Ureter (tissue), 1 donor: ENCODE measurements at regions not wholly inside any gene's neighbourhood (a gene's known extent, or its start where the extent isn't known, plus 50 kb on each side); places are given as distances from the start of the nearest gene placed in this dataset.
"Not testable (repeated sequence)": the region's sequence is repeated elsewhere in the genome, so short reads cannot be mapped to it uniquely, and the experiment has no call there.

Source experiments
- DNase-seq: peaks from one replicate; pipeline ENCODE4 v3.0.0-alpha.2; 2020; ENCODE audit warnings: low spot score
- donor health status: DM: yes; HTN: yes; CAD: no.

DNA sequence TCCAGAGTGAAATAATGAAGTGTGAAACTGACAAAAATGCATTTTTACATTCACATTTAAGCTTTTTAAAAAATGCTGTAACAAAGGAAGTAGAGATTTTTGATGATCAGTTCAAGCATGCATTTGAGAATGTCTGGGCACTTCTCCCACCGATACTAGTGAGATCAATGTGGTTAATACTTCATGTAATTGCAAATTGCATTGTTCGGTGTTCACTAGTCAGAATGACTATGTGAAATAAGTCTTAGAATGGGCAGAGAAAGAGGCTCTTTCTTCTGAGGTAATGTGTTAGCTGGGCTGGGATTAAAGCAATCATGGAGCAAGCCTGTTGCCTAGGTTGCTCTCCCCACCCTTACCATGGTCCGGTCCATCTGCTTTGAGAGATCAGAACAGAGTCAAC is 587.0 kb upstream of the GRM7 start:
- DNase-seq = no peak

- DNase-seq = no peak
Observed at GRCh38 chr3:6281662-6282061, 579.3 kb upstream of the GRM7 start.

- DNase-seq = no peak
Observed at GRCh38 chr3:6282918-6283317, 578.0 kb upstream of the GRM7 start.

- no peak for DNase-seq
Observed at GRCh38 chr3:6287088-6287875, 573.6 kb upstream of the GRM7 start.

GRCh38 chr3:6301626-6302025 is 559.3 kb upstream of the GRM7 start:
- DNase-seq = no peak

DNA sequence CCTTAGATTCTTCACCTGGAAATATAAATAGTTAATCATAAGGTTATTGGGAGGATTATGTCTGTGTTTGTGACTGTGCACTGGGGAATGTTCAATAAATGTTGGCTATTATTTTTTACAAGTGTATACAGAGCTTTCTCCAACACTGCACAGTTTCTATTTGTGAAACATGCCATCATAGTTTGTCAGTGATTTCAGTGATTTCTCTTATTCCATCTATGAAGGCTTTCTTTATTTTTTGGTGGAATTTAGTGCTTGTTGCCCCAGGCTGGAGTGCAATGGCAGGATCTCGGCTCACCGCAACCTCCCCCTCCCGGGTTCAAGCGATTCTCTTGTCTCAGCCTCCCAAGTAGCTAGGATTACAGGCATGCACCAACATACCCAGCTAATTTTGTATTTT is 545.0 kb upstream of the GRM7 start:
- DNase-seq = no peak

DNA sequence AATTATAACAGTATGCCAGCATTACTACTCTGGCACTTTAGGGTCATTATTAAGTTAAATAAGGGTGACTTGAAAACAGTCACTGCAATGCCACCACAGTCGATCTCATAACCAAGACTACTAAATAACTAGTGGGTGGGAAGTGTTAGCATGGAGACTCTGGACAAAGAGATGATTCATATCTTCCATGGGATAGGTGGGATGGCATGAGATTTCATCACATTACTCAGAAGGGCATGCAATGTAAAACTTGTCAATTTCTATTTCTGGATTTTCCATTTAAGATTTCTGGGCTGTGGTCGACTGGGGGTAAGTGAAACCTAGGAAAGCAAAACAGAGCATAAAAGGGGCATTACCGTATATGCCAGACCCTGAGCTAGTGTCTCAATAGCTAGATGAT is 538.9 kb upstream of the GRM7 start:
- DNase-seq = no peak

- DNase-seq = no peak
Observed at GRCh38 chr3:6326771-6327170, 534.1 kb upstream of the GRM7 start.

GRCh38 chr3:6340980-6341325 is 520.0 kb upstream of the GRM7 start:
- not testable (repeated sequence) for DNase-seq

DNA sequence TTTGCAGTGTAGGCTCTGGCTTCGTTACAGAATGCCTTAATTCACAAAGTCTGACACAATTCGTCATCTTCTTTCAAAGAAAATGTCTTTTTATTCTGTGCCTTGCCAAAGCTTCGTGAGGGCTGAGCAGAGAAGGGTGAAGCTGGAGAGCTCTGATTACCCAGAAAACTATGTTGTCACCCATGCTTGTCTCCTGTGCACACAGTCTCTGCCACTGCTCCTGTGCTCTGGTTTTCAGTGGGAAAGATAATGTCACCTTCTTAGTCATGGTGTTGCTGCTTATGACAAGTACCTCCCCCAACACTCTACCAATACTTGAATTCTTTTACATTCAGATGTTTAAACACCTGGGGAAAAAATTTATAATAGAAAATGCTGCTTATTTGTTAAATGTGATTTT is 509.2 kb upstream of the GRM7 start:
- no peak for DNase-seq

DNA sequence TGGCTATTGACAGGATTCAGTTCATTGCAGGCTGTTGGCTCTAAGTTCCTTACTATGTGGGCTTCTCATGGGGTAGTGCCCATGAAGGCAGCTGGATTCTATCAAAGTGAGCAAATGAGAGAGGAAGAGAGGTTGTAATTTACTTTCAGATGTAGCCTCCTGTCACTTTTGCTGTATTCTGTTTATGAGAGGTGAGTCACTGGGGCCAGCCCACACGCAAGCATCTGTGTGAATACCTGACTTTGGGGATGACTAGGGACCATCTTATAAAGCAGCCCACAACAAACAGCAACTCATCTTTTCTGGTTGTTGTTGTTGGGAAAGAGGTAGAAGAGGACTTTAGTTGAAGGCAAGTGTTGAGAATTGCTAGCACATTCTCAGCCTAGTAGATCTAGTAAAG is 506.3 kb upstream of the GRM7 start:
- no peak for DNase-seq

GRCh38 chr3:6362406-6362805 is 498.5 kb upstream of the GRM7 start:
- DNase-seq = no peak

DNA sequence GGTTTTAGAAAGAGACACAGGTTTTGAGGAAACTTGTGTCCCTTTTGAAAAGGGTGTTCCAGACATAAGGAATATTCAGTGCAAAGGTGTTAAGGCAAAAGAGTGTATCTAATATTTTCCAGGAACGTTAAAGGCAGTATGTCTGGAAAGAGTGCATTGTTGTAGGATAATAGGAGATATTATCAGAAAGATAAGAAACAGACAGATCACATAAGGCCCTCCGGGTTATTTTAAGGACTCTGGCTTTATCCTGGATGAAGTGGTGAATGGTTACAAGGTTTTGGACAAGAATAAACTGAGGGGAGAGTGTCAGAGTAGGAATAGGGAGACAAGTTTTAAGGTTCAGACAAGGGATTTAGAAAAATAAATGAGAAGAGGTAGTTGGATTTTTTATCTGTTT is 493.7 kb upstream of the GRM7 start:
- DNase-seq = no peak

- no peak for DNase-seq
Observed at GRCh38 chr3:6392123-6392522, 468.8 kb upstream of the GRM7 start.

DNA sequence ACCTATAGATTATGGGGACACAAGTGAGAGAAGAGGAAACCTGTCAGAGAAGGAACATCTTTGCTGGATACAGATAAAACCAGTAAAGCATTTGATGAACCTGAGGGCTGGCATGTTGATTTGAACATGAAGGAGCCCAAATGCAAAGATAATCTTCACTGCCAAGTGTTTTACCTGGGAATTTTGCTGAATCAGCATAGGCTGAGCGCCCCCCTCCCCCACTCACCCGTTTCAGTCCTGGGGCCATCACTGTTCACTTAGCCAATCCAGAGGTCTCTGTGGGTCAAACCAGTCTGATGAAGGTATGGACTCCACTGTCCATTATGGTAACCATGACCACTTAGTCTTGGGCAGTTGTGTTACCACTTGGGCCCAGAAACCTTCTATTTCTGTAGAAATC is 466.0 kb upstream of the GRM7 start:
- no peak for DNase-seq

DNA sequence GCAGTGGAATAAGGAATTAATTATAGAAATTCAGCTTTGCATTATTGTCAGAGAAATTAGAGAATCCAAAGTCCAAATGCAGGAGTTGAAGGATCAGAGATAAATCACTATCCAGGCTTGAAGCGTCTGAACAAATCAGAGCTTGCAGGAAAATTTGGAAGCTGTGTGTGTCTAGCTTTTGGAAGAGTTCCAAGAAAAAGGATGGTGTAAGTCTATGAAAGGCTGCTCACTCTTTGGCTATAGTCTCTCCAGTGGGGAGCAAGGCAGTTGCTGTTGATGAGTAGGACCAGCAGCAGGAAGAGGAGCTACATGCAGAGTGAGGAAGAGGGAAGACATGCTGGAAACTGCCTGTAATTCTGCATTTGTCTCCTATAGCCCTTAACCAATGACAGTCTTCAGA is 464.3 kb upstream of the GRM7 start:
- no peak for DNase-seq

- not testable (repeated sequence) for DNase-seq
Observed at GRCh38 chr3:6402666-6403065, 458.2 kb upstream of the GRM7 start.

DNA sequence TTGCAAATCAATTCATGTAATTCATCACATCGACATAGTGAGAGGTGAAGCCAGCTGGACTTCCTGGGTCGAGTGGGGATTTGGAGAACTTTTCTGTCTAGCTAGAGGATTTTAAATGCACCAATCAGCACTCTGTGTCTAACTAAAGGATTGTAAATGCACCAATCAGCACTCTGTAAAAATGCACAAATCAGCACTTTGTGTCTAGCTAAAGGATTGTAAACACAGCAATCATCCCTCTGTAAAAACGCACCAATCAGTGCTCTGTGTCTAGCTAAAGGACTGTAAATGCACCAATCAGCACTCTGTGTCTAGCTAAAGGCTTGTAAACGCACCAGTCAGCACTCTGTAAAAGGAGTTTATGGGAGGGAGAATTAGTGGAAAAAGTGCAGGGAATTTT is 454.0 kb upstream of the GRM7 start:
- DNase-seq = not testable (repeated sequence)

DNA sequence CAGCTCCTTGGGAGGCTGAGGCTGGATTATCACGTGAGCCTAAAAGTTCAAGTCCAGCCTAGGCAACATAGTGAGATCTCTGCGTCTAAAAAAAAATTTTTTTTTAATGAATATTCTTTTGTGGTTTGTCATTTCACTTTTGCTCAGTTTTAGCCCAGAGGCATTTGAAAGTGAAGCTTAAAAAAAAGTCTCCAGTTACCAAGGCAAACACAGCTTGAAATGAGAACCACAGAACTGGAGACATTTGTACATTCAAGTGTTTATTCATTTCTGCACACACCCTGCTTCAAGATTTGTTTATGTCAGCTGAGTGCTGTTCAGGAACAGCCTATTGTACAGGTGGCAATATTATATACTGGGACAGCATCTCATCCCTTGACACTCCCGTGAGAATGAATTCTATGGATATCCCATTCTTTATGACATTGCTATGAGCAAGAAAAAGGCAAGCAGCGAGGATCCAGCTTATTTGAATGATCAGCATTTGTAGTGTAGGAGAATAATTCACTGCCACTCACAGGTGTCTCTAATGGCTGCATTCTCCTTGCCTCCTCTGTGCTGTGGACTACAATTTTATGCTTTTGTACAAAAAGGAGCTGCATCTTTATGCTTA is 444.8 kb upstream of the GRM7 start:
- no peak for DNase-seq

GRCh38 chr3:6417174-6417573 is 443.7 kb upstream of the GRM7 start:
- no peak for DNase-seq

- DNase-seq = no peak
Observed at GRCh38 chr3:6418485-6418884, 442.4 kb upstream of the GRM7 start.

GRCh38 chr3:6421666-6422445 is 439.1 kb upstream of the GRM7 start:
- no peak for DNase-seq

DNA sequence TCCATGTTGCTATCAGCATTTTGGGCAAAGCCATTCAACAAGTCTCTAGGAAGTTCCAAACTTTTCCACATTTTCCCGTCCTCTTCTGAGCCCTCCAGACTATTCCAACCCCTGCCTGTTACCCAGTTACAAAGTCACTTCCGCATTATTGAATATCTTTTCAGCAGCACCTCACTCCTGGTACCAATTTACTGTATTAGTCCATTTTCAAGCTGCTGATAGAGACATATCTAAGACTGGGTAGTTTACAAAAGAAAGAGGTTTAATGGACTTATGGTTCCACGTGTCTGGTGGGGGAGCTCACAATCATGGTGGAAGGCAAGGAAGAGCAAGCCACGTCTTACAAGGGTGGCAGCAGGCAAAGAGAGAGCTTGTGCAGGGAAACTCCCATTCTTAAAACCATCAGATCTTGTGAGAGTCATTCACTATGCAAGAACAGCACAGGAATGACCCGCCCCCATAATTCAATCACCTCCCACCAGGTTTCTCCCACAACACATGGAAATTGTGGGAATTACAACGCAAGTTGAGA is 435.6 kb upstream of the GRM7 start:
- no peak for DNase-seq
